Activated T-cell treated with anti-CD3 and anti-CD28 coated beads for 24 hours (primary cell): ENCODE measurements at regions not wholly inside any gene's neighbourhood (a gene's known extent, or its start where the extent isn't known, plus 50 kb on each side); places are given as distances from the start of the nearest gene placed in this dataset.

Source experiments
- DNase-seq: peaks from one replicate; pipeline ENCODE4 v3.0.0-alpha.2; 2020; ENCODE audit warnings: low read depth

DNA sequence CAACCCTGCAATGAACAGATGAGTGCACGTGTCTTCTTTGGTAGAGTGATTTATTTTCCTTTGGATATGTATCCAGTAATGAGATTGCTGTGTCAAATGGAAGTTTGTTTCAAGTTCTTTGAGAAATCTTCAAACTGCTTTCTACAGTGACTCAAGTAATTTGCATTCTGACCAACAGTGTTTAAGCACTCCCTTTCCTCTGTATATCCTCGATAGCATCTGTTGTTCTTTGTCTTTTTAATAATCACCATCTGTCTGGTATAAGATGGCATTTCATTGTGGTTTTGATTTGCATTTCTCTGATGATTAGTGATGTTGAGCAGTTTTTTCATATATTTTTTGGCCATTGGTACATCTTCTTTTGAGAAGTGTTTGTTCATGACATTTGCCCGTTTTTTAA lies 1608.3 kb upstream of the ZEB2 start:
- no peak for DNase-seq

DNA sequence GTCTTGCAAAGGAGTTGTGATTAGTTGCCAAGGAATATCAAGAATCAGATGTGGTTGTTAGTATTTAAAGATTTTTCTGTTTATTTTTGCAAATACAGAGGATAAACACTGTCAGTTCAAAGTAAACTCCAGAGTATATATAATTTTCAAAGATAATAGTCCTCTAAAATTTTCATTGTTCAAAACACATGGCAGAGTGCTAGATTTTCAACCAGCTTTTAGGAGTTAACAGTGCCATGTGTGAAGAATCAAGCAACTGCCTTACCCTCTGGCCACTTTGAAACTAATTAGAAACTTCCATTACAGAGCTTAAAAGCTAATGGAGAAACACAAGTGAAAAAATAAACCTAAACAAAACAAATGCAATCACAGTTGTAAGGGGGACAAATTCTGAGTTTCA lies 1605.6 kb upstream of the ZEB2 start:
- DNase-seq = no peak

DNA sequence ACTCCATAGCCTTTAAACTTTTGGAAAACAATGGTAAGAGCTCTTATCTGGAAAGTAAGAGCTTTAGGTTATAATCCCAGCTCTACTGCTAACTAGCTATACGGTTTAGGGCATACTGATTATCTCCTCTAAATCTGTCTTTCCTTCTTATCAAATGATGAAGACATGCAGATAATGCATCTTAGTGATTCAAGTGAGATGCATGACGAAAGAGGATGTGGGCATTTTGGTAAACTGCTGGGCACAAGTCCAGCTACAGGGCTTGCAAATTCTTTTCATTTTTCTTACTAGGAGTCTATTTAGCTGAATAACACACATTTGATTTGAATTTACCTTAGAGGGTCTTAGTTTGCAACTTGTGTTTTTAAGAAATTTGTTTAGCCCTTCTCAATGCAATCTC lies 1604.8 kb upstream of the ZEB2 start:
- no peak for DNase-seq

DNA sequence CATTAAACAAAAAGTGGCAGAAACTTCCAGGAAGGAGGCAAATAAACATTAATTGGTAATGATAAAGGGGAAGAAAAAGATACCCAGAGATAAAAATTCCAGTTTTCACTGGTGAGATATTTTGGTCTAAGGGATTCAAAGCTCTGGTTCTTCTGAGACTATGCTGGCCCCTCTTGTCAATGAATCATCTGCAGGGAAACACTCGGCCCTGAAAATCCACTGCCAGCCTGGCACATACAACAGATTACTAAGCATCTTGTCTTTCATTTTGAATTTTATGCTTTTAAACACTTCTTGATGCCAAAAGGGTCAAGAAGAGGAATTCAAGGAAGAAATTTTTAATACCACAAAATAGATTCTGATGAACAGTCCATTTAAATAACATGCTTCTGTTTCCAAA lies 1603.8 kb upstream of the ZEB2 start:
- DNase-seq = no peak

DNA sequence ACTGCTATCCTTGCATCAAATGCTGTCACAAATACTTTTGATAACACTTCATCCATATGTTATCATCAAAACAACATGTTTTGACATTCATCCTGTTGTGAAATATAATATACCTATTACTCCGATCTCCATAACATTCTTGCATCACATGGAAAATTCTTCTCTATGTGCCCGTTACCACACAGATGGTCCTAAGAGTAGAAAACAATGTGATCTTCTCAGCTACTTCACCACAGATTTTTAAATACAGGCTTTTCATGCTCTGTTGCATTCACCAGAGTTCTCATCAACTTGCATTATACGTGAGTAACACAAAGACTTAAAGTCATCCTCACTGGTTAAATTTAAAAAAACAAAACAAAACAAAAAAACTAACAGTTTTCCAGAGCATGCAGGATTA lies 1603.3 kb upstream of the ZEB2 start:
- no peak for DNase-seq

DNA sequence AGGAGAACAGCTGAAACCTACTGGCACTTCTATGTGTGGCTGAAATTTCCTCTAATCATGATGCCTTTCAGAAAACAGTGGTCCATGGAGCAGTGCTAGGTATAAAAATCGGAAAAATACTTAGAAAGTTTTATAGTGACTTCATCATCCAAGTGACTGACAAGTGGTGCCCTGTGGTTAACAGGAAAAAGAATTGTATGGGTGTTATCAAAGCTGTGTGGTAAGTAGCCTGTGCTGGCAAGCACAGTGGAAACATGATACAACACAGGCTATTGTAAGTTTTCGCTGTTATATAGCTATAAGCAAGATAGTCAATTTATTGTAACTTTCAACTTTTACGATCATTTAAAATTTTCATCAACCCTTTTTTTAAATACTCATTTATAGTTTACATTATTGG lies 1599.7 kb upstream of the ZEB2 start:
- DNase-seq = no peak

DNA sequence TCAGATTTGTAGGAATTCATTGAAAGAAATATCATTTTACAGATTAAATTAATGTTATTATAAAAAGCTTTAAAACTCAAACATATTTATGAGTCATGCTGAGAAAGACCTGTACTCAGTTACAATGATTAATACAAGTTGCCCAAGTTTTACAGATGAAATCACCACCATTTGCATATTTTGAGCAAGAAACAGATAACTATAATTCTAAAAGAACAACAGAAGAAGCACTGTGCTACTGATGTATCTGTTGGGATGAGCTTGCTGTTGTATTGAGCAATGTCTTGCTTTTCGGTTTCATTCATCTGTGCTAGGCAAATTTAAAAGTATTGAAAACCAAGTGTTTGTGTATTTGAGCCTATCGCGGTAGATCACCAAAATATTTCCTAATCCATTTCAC lies 1589.1 kb upstream of the ZEB2 start:
- DNase-seq = no peak

DNA sequence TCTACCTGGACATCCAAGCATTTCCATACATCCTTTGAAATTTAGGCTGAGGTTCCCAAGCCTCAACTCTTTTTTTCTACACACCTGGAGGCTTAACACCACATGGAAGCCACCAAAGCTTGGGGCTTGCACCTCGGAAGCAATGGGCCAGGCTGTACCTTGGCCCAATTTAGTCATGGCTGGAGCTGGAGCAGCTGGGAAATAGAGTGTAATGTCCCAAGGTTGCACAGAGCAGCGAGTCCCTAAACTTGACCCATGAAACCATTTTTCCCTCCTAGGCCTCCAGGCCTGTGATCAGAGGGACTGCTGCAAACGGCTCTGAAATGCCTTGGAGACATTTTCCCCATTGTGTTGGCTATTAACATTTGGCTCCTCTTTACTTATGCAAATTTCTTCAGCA lies 1574.3 kb upstream of the ZEB2 start:
- no peak for DNase-seq

DNA sequence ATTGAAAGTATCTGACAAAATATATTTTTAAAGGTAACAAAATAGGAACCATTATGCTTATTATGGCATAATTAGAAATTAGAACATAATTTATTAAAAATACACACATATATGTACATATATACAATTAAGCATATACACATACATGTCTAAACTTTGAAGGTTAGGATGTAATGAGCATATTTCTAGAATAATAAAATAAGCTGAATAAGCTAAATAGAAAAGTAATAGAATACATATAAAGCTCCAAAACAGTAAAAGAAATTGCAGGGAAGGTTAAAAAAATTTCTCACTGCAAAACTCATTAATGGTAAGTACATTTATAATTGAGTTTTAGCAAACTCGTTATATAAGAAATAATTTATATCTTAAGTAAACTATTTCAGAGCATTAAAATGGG lies 1561.5 kb upstream of the ZEB2 start:
- no peak for DNase-seq

DNA sequence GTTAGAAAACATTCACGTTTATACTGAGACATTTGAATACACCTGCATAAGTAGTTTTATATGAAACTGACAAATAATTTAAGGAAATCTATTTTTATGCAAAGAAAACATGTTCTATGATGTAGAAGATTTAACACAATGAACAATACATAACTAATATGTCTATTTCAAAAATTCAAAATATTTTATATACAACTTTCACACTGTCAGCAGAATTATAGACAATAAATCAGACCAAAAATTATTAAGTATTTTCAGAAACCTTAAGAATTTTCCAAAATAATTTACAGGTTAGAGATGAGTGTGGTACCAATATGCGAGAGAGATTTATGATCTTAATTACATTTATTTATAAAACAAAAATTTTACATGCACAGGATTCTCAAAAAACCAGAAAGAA lies 1561.0 kb upstream of the ZEB2 start:
- no peak for DNase-seq

DNA sequence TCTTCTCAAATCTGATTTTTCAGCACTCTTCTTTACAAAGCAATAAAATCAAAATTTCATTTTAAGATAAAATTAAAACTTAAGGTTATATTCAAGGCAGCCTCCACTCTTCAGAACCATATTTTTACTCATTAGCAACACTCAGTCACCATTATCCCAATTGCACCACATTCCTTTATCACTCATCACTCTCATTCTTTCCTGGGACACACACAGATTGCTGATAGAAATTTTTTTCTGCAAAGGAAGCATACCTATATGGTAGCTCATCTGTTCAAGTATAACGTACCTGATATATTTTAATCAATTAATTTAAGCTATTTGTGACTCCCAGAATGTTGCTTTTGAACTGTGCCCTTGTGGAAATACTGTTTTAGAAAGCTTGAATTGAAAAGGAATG lies 1559.3 kb upstream of the ZEB2 start:
- DNase-seq = no peak

DNA sequence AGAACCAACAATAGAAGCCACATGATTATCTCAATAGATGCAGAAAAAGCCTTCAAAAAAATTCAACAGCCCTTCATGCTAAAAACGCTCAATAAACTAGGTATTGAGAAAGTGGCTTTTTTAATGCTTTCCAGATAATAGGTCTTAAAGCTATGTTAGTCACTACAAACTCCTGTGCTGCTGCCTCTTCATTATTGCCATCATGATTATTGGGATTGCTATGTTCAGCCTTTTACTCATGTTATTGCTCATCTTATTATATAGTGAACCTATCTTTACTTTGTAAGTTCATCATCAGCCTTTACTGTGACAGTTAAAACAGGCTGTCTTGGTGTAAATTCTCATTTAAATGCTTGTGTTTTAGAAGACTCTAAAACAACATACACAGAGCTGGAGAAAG lies 1557.2 kb upstream of the ZEB2 start:
- DNase-seq = no peak

DNA sequence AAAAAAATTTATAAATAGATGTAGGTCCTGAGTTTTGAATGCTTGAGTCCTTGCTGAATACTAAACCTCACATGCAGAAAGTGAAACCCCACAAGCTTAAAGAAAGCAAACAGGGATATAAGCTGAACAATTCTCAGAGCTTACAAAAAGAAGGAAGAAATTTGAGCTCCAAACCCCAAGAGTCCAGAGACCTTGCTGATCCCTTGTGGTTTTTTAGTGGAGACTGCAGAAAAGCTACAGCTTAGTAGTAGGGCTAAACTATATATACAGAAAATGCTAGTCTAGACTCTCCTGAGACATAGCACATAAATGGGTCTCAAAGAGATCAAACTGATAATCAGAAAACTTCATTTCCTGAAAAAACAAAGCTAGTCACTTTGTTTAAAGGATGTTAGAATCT lies 1548.1 kb upstream of the ZEB2 start:
- DNase-seq = no peak

DNA sequence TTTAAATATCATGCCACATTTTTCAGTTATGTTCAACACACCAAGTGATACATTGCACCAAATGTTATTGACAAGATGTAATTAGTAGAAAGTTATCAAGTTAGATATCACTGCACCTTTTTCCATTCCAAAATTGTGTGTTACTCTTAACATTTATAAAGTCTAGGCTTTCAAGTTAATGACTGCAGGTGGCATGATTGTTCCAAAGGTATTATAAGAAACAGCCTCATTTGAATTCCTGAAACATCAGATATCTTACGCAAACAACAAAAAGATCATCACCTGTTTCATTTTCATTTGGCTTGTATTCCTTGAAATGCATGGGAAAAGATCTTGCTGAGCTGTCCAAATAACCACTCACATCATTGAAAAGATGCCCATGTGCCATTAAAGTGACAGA lies 1528.2 kb upstream of the ZEB2 start:
- DNase-seq = no peak

DNA sequence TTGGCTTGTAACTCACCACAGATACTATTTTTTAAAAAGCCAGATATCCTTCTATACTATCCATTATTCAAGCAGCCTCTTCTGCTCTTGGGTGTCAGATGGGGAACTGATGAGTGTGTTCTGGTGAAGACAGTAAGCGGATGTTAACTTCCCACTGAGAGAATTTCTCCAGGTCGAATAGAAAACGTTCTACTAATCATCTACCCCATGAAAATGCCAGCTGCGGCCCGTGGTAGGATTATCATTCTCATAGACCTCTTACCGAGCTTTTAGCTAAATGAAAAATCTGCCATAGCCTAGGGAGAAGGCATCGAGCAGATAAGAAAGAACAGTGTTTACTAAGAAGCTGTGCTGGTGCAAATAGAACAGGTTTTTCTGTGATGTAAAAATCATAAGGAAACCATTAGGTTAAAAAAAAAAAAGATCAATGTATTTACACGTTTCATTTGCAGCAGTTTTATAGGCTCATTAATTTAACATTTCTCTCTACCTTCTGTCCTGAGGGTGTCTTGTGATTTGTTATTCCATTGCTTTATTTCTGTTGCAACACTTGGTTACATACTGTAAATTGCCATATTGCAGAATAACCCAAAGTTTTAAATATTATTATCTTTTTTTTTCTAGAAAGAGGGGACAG lies 1521.5 kb upstream of the ZEB2 start:
- no peak for DNase-seq

DNA sequence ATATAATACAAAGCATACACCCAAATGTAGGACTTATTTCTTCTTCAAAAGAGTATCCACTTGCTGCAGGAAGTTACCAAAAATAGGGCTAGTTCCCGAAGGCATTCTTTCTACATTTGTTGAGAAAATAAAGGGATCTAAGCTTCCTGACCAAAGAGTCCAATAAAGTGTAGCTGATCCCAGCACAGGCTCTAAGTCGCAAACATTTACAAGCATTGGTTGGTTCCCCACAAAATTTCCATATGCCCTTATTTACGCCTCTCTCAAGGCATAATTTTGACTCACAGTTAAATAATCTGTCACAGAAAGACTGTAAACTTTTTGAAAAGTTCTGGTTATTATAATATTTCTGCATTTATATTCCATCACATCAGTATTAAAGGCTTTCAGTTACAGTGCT lies 1520.1 kb upstream of the ZEB2 start:
- DNase-seq = no peak

DNA sequence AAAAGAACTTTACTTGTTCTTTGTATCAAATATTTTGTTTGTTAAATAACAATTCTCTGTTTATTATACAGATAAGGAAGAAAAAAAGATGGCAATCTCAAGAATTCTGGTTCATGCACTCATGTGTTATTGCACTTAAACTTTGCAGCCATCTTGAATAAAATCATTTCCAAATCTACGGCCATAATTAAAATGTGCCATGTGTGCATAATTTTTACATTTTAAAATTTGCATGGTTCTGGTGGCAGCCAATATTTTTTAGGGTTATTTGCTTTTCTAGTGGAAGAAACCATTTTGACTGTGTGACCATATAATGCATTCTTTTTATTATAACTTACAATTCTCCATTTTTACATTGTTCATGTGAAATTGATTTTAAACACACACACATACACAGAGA lies 1518.1 kb upstream of the ZEB2 start:
- DNase-seq = no peak

DNA sequence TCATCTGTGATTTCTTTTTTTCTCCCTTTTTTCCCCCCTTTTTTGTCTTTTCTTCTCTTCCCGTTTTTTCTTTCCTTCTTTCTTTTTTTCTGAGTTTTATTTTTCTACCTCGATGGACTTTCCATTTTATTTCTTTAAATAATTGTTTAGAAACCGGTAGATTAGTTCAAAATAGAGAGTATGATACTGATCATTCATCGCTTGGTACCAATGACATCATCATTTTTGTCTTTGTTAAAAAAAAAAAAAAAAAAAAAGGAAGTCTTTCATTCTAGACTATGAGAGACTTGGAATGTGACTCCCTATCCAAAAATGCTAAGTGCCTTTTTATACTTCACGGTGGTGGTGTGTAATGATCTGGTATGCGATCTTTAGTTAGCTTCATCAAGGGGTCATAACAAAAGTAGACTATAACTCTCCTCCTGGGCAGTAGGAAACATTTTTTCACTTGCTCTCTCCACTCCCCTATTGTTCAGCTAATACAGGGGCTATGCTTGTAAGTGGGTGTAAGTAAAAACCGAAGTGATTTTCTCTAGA lies 1517.5 kb upstream of the ZEB2 start:
- DNase-seq = no peak

DNA sequence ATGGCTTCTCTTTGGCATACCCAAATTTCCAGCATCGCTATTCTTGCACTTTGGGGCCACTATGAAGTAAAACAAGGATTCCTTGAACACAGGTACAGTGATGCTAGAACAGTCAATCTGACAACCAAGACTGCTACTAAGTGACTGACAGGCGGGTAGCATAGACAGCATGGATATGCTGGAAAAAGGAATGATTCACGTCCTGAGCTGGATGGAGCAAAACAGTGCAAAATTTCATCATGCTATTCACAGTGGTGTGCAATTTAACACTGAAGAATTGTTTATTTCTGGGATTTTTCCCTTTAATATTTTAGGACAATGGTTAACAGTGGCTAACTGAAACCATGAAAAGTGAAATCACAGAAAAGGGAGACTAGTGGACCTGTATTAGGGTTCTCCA lies 1511.2 kb upstream of the ZEB2 start:
- no peak for DNase-seq

DNA sequence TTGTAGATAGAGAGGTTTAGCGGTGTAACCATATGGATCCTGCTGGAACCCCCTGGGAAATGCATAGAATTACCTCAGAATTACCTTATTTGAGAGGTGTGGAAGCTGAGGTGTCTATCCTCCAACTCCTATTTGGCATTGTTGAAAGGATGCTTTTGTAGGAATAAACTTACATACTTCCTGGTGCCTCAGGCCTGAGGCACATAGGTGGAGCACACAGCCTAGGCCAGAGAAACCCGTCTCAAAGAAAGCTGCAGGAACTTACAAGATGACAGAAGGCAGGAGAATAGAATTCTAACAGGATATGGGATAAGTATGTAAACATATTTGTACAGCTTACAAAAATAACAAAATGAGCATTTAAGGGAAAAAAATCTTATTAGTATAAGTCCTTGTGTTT lies 1507.2 kb upstream of the ZEB2 start:
- DNase-seq = no peak

DNA sequence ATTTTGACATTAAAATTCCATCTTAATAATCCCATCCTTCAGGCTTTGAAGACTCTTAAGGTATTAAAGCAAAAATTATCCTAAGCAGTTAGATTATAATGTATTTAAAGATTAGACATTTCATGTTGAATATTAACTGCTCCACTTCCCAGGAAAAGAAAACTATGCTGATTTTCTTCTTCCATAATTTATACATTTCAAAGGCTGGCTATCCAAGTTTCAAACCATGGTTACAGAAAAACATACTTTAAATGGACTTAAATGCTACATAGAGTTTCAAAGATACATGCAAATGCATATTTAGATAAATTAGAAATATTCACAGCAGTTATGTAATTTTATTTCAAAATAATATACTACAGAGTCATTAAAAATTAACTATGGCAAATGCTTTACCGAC lies 1505.6 kb upstream of the ZEB2 start:
- no peak for DNase-seq

DNA sequence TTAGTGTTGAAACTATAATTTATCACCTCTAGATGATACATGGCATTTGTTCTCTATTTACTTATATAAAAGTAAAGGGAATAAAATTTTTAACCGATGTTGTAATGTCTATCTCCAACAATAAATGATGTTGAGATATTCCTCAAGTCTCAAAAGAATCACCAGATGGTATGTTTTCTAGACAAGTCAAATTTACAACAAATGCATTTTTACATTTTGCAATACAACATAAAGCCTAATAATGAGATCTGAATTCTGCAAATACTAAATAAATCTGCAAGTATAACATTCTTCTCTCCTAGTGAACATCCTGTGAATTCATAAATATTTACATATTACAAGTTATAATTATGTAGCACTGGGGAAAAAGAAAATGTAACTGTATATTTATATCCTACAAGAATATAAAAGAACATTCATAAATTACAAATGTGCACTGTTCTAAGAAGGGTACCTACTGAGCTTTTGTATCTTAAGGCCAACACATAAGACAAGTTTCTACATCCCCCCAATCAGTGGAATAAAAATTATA lies 1504.4 kb upstream of the ZEB2 start:
- DNase-seq = no peak

DNA sequence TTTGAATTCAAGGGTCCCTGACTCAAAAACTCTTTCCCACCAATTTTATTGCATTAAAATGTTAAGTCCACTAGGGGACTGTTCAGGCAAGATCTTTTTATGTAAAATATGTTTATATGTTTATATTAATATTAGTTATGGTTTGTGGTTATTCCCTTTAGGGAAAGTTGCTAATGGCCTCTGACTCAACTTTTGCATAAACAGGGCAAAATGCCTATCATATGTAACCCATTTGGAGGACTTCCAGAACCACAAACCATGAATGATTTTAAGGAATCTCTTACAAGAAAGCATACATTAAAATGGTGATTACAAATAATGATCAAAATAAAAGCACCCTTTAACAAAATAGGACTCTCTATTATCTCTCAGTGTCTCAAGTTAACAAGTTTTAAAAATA lies 1484.5 kb upstream of the ZEB2 start:
- DNase-seq = no peak

DNA sequence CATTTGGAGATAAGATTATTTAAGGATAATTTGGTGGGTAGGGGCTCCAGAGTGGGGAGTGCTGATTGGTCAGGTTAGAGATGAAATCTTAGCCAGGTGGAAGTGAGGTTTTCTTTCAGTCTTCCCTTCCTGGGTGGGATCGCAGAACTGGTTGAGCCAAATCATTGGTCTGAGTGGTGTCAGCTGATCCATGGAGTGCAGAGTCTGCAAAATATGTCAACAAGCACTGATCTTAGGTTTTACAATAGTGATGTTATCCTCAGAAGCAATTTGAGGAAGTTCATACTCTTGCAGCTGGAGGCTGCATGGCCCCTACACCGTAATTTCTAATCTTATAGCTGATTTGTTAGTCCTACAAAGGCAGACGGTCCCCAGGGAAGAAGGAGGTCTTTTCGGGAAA lies 1483.4 kb upstream of the ZEB2 start:
- DNase-seq = no peak

DNA sequence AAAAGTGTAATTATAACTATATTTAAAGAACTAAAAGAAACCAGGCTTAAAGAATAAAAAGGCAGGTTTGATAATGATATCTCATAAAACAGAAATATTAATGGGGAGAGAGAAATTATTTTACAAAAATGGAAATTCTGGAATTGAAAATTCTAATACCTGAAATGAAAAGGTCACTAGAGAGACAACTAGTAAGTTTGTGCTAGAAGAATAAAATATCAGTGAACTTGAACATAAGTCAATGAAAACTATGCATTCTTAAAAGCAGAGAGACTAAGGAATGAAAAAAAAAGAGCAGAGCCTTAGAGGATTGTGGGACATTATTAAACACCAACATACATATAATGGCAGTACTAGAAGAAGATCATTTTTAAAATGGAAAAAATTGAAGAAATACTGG lies 1475.0 kb upstream of the ZEB2 start:
- no peak for DNase-seq
